ENCODE measurements at regions not wholly inside any gene's neighbourhood (a gene's known extent, or its start where the extent isn't known, plus 50 kb on each side); places are given as distances from the start of the nearest gene placed in this dataset.
"Not testable (repeated sequence)": the region's sequence is repeated elsewhere in the genome, so short reads cannot be mapped to it uniquely, and the experiment has no call there.

GRCh38 chr14:105681606-105682185 is 155.3 kb downstream of the TMEM121 start:
- DNase-seq = not testable (repeated sequence)

- DNase-seq = not testable (repeated sequence)
Observed at GRCh38 chr14:105682442-105682841, 156.1 kb downstream of the TMEM121 start.

DNA sequence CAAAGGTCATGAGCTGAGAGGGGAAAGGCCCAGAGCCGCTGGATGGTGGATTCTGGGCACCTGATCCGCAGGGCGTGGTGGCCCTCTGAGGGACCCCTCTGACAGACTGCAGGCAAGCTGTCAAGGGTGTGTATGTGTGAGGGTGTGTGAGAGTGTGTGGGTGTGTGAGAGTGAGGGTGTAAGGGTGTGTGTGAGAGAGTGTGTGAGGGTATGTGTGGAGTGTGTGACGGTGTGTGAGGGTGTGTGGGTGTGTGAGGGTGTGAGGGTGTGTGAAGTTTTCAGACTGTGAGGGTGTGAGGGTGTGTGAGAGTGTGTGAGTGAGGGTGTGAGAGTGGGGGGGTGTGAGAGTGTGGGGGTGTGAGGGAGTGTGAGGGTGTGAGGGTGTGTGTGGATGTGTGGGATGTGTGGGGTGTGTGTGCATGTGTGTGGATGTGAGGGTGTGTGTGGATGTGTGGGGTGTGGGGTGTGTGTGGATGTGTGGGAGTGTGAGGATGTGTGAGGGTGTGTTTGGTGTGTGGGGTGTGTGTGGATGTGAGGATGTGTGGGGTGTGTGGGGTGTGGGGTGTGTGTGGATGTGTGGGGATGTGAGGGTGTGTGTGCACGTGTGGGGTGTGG is 156.7 kb downstream of the TMEM121 start:
- no peak for DNase-seq

- not testable (repeated sequence) for DNase-seq
Observed at GRCh38 chr14:105684056-105684455, 157.7 kb downstream of the TMEM121 start.

DNA sequence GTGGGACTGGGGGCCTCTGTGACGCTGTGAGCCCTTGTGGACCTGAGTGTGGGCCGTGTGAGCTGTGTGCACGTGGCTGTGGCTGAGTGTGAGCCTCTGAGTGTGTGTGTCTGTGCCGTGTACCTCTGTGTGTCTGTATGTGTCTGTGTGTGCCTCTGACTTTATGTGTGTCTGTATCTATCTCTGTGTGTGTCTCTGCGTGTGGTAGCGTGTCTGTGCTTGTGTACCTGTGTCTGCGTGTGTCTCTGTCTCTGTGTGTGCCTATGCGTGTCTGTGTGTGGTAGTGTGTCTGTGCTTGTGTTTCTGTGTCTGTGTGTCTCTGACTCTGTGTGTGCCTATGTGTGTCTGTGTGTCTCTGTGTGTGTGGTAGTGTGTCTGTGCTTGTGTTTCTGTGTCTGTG is 158.2 kb downstream of the TMEM121 start:
- not testable (repeated sequence) for DNase-seq

DNA sequence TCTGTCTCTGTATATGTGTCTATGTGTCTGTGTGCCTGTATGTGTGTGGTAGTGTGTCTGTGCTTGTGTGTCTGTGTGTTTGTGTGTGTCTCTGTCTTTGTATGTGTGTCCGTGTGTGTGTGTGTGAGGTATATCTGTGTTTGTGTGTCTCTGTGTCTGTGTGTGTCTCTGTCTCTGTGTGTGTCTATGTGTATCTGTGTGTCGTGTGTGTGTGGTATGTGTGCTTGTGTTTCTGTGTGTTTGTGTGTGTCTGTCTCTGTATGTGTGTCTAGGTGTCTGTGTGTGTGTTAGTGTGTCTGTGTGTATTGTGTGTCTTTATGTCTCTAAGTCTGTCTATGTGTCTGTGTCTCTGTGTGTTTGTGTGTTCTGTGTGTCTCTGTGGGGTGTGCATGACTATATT is 158.6 kb downstream of the TMEM121 start:
- DNase-seq = no peak

DNA sequence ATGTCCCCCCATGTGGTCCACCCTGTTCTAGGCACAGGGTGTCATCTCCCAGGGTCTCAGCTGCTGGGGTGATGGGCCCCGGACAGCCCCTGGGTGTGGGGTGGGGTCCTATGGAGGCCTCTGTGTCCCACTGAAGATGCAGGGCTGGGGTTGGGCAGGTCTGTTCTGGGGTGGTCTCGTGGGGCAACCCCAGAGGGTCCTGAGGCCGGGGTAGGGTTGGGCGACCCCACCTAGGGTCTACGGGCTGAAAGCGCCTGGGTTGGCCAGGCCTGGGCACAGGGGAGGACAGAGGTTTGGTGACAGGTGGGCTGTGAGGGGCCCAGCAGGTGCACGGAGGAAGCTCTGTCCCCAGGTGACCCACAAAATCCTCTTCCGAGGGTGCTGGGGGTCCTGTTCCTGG is 159.2 kb downstream of the TMEM121 start:
- DNase-seq = not testable (repeated sequence)

DNA sequence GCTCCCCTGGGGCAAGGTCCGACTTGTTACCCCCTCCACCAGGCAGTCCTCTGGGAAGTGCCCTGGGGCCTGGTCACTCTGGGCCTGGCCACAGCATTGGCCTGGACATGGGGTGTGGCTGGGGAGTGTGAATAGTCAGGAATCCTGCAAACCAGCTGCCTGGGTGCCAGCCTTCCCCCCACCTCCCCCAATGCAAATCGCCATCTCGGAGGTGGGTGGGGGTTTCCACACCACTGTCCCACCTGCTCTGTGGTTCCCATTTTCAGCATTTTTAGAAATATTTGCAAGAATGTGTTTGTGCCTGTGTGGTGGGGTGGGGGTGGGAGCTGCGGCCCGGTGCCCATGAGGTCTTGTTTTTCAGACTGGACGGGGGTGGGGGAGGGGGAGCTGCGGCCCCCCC is 159.7 kb downstream of the TMEM121 start:
- not testable (repeated sequence) for DNase-seq

DNA sequence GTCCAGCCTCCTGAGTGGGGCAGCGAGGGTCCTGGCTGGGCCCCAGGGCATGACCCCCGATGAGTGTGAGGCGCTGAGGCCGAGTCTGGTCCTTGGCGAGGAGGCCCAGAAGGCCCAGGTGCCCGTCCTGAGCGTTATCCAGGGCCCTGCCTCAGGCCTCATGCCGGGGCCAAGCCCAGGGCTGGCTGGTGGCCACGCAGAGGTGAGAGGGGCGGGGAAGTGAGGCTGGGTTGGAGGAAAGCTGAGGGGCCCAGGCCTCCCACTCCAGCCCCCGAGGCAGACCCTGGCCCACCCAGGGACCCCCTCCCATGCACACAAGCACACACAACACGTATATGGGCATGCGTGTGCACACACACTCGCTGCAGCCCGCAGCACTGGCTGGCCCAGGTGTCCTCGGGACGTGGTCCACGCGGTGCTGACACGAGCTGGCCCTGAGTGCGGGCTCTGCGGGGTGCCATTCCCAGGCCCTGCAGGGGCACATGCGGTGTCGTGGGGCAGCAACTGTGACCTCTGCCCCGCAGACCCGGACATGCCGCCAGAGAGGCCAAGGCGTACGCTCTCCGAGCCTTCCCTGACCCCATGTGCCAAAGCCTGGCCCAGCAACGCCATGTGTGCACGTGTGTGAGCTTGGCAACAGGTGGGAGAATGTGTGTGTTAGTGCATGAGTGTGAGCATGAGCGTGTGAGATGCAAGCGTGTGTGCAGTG is 160.2 kb downstream of the TMEM121 start:
- not testable (repeated sequence) for DNase-seq

GRCh38 chr14:105687171-105688022 is 161.0 kb downstream of the TMEM121 start:
- DNase-seq = not testable (repeated sequence)

DNA sequence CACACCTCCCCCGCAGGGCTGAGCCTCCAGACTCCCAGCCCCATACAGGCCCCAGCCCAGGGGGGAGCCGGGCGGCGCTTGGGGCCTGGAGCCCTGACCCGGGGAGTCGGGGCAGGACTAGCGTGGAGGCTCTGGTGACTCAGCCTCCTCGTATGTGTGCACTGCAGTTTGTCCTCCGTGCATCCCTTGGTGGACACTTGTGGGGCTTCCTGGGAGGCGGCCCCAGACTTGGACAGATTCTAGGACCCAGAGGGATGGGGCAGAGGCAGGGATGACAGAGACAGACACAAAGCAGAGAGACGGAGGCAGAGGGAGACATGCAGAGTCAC is 161.6 kb downstream of the TMEM121 start:
- not testable (repeated sequence) for DNase-seq

DNA sequence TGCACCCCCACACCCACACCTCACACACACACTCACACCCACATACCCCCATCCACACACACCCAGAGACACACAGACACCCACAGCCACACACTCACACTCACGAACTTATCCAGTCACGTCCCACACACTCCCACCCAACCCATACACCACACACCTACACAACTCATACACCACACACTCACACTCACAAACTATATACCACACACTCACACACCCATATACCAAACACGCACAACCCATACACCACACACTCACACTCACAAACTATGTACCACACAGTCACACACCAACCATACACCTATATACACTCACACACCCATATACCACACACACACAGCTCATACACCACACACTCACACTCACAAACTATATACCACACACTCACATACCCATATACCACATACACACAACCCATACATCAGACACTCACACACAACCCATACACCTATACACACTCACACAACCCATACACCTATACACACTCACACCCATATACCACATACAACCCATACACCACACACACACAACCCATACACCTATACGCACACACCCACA is 162.4 kb downstream of the TMEM121 start:
- DNase-seq = not testable (repeated sequence)

- DNase-seq = no peak
Observed at GRCh38 chr14:105689722-105690121, 163.3 kb downstream of the TMEM121 start.

DNA sequence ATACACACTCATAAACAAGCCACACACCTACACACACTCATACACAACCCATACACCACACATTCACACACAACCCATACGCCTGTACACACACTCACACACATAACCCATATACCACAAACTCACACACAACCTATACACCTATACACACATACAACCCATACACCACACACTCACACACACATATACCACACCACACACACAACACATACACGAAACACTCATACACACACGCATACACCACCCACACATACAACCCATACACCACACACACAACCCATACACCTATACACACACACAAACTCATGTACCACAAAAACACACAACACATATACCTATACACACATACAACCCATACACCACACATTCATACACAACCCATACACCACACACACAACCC is 164.3 kb downstream of the TMEM121 start:
- no peak for DNase-seq

GRCh38 chr14:105691321-105692109 is 165.1 kb downstream of the TMEM121 start:
- not testable (repeated sequence) for DNase-seq

- not testable (repeated sequence) for DNase-seq
Observed at GRCh38 chr14:105692110-105692685, 165.8 kb downstream of the TMEM121 start.

DNA sequence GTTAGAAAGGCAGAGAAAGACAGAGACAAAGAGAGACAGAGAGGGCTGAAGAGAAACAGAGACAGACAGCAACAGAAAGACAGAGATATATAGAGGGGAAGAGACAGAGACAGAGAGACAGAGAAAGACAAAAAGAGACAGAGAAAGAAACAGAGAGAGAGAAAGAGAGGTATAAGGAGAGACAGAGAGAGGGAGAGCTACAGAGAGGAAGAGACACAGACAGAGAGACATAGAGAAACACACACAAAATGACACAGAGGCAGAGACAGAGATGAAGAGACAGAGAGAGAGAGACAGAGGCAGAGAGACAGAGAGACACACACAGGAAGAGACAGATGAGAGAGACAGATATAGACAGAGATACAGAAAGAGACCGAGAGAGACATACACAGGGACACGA is 168.6 kb downstream of the TMEM121 start:
- DNase-seq = no peak

GRCh38 chr14:105696388-105696787 is 170.0 kb downstream of the TMEM121 start:
- DNase-seq = not testable (repeated sequence)

GRCh38 chr14:105697414-105697813 is 171.0 kb downstream of the TMEM121 start:
- not testable (repeated sequence) for DNase-seq

DNA sequence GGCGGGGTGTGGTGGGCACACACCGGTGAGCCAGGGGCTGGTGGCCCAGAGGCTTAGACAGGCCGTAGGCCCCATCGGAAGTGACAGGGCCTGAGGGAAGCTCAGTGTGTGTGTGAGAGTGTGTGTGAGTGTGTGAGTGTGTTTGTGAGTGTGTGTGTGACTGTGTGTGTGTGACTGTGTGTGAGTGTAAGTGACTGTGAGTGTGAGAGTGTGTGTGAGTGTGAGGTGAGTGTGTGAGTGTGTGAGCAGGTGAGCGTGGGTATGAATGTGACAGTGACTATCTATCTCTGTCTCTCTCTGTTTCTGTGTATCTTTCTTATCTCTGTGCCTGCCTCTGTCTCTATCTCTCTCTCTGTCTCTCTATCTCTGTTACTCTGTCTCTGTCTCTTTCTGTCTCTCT is 171.6 kb downstream of the TMEM121 start:
- not testable (repeated sequence) for DNase-seq

DNA sequence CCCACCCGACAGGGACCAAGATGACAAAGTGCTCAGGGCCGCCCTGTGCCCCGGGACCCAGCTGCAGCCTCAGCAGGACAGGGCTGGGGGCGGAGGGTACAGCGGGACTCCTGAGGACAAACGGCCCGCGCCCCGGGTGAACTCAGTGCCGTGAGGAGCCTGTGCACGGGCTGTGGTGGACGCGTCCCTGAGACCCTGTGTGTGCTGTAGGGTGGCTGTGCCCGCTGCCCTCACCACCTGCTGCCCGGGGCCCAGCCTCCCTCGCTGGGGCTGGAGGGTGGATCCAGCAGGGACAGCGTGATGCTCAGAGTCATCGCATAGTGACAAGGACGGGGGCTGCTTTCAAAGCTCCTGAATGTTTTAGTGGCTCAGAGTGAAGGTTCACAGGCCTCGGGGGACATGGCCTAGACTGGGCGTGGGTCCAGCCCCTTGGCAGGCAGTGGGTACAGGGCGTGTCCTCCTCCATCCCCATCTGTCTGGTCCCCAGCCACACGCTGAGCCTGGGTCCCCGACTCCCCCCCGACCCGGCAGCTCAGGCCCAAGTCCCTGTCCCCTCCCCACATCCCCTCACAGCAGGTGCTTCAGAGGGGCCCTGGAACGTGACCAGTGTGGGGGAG is 172.7 kb downstream of the TMEM121 start:
- not testable (repeated sequence) for DNase-seq
